ENCODE measurements at regions not wholly inside any gene's neighbourhood (a gene's known extent, or its start where the extent isn't known, plus 50 kb on each side); places are given as distances from the start of the nearest gene placed in this dataset.

DNA sequence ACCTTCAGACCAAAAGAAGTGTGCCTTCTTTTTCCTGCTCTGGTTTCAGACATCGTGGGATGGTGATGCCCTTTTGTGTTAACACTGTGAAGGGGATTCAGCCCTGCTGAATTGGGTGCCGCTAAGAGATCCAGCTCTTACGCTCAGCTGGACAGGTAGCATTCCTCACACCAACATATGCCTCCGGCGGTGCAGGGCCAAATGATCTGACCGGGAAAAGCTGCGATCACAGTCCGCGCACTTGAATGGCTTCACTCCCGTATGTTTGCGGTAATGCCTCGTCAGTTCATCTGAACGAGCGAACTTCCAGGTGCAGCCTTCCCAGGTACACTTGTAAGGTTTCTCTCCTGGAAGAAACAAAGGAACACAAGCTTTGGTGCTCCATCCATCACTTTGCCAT lies 438.9 kb downstream of the KLF12 start:
- no peaks in the 10 kb centered on the region for H3K27me3 ChIP-seq (replicated peaks in 1 of 2; ENCODE audit: control insufficient read depth in 2 of 2, extremely low read depth in 1 of 2, insufficient read depth in 2 of 2, low read length in 1 of 2)
- POLR2A ChIA-PET = interaction anchor here (0.5 to 0.6 kb wide), 2 partner anchors 26 to 210 kb away, joined by 3 read pairs; no protein-coding TSS in a partner anchor
- H3K27me3 Mint-ChIP-seq = no peaks in the 10 kb centered on the region
- H3K4me3 ChIP-seq (ENCODE audit: control insufficient read depth in 1 of 2, extremely low read depth in 1 of 2, low read length in 1 of 2) = no peak overlapping the region
- CTCF ChIA-PET = no interaction called here
- 100% methylated on average over 12 of the region's 14 CpGs for WGBS (ENCODE audit: insufficient coverage)
- H3K4me1 ChIP-seq (ENCODE audit: control insufficient read depth in 1 of 2, extremely low read depth in 1 of 2, insufficient read depth in 2 of 2, low read length in 2 of 2) = peaks cover 1 to 6% of the 10 kb centered on the region in 2 experiments
- no peak for ATAC-seq (replicated peaks in 1 of 4)
- no peaks in the 10 kb centered on the region for H3K9me3 Mint-ChIP-seq
- H3K27ac Mint-ChIP-seq = no peak overlapping the region
- no peak overlapping the region for H3K4me3 Mint-ChIP-seq
- no peak for DNase-seq
- H3K4me1 Mint-ChIP-seq = peaks cover 15 to 24% (median 18%) of the 10 kb centered on the region in 3 donors
- H3K36me3 Mint-ChIP-seq = peaks cover 75% of the 10 kb centered on the region
- peaks cover 5 to 55% of the 10 kb centered on the region in 2 donors for H3K36me3 ChIP-seq (ENCODE audit: control insufficient read depth in 2 of 2, extremely low read depth in 1 of 2, insufficient read depth in 1 of 2, low read length in 1 of 2)
- H3K27ac ChIP-seq (ENCODE audit: low read length) = no peak overlapping the region
- no peaks in the 10 kb centered on the region for H3K9me3 ChIP-seq

DNA sequence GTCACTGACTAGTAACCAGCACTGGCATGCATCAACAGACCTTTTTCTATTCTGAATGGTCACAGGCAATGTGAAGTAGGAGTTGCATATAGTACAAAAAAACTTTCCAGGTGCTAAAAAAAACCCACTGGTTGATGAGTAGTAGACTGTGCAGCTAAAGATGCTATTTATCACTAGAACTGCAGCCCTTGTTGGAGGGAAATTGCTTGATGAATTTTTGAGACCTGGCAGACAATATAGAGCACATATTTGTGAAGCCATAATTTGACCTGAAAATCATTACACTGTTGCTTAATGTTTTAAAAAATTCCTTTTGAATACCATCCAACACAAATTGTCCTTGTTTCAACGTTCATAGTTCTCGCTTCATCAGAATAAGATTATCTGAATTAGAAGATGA lies 441.0 kb downstream of the KLF12 start:
- no peak for DNase-seq
- Mint-ChIP-seq H3K4me3 (no peak overlapping the region), H3K27me3 (no peaks in the 10 kb centered on the region), H3K4me1 (peaks cover 10 to 17% (median 14%) of the 10 kb centered on the region in 3 donors), H3K36me3 (peaks cover 92% of the 10 kb centered on the region), H3K27ac (no peak overlapping the region), H3K9me3 (no peaks in the 10 kb centered on the region)
- ChIA-PET POLR2A (no interaction called here), CTCF (interaction anchor here in 1 of 2 donors (0.5 kb wide), 1 partner anchor 84 kb away, joined by 10 read pairs; no protein-coding TSS in a partner anchor)
- no peak for ATAC-seq (replicated peaks in 1 of 4)
- no peak overlapping the region for H3K27ac ChIP-seq (ENCODE audit: low read length)
- no peaks in the 10 kb centered on the region for H3K9me3 ChIP-seq
- peaks cover 0 to 4% of the 10 kb centered on the region in 2 experiments for H3K4me1 ChIP-seq (ENCODE audit: control insufficient read depth in 1 of 2, extremely low read depth in 1 of 2, insufficient read depth in 2 of 2, low read length in 2 of 2)
- no peaks in the 10 kb centered on the region for H3K27me3 ChIP-seq (replicated peaks in 1 of 2; ENCODE audit: control insufficient read depth in 2 of 2, extremely low read depth in 1 of 2, insufficient read depth in 2 of 2, low read length in 1 of 2)
- peaks cover 5 to 60% of the 10 kb centered on the region in 2 donors for H3K36me3 ChIP-seq (ENCODE audit: control insufficient read depth in 2 of 2, extremely low read depth in 1 of 2, insufficient read depth in 1 of 2, low read length in 1 of 2)
- WGBS (ENCODE audit: insufficient coverage) = no CpG with 5 or more reads among the region's 2 CpGs
- H3K4me3 ChIP-seq (ENCODE audit: control insufficient read depth in 1 of 2, extremely low read depth in 1 of 2, low read length in 1 of 2) = no peak overlapping the region

DNA sequence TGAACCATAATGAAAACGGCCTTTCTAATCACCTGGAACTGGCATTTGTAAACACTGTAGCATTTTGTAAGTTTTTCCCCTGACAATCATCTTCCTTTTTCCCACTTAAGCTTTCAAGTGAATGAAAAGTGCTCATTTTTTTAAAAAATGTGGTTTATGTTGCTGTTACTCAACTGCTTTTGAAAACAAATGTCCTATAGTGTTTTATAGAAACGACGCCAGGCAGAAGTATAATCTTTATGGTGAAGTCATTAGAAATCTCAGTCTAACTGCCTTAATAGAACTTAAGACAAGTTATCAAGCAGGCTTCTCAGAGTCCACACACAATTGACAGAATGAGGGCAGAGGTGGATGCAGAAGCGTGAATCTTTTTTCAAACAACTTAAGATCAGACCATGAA lies 442.3 kb downstream of the KLF12 start:
- no peaks in the 10 kb centered on the region for H3K9me3 ChIP-seq
- Mint-ChIP-seq H3K27ac (no peak overlapping the region), H3K4me1 (peaks cover 3 to 9% (median 4%) of the 10 kb centered on the region in 3 donors), H3K27me3 (no peaks in the 10 kb centered on the region), H3K9me3 (no peaks in the 10 kb centered on the region), H3K36me3 (peaks cover 91% of the 10 kb centered on the region), H3K4me3 (no peak overlapping the region)
- WGBS (ENCODE audit: insufficient coverage) = no CpG with 5 or more reads among the region's 4 CpGs
- H3K27me3 ChIP-seq (replicated peaks in 1 of 2; ENCODE audit: control insufficient read depth in 2 of 2, extremely low read depth in 1 of 2, insufficient read depth in 2 of 2, low read length in 1 of 2) = no peaks in the 10 kb centered on the region
- DNase-seq = no peak
- no peak for ATAC-seq (replicated peaks in 1 of 4)
- peaks cover 5 to 56% of the 10 kb centered on the region in 2 donors for H3K36me3 ChIP-seq (ENCODE audit: control insufficient read depth in 2 of 2, extremely low read depth in 1 of 2, insufficient read depth in 1 of 2, low read length in 1 of 2)
- H3K4me1 ChIP-seq (ENCODE audit: control insufficient read depth in 1 of 2, extremely low read depth in 1 of 2, insufficient read depth in 2 of 2, low read length in 2 of 2) = no peaks in the 10 kb centered on the region
- CTCF ChIA-PET = no interaction called here
- H3K4me3 ChIP-seq (ENCODE audit: control insufficient read depth in 1 of 2, extremely low read depth in 1 of 2, low read length in 1 of 2) = no peak overlapping the region
- no peak overlapping the region for H3K27ac ChIP-seq (ENCODE audit: low read length)
- POLR2A ChIA-PET = no interaction called here

DNA sequence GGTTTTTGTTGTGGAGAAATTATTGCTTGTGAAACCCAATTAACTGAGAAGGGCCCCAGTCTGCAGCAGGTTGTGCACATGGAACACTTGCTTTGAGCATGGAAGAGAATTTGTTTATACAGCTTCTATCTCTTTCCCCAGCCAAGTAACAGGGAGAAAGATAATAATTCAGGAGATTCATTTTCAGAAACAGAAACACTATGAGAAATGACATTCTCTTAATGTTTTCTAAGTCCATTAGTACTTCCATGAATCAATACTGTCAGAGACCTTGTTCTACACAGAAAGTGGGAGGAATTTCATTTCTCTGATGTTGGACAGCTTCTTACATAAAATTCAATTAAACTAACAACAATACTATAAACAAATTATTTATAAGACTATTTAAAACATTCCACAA lies 446.3 kb downstream of the KLF12 start:
- no peaks in the 10 kb centered on the region for H3K9me3 Mint-ChIP-seq
- H3K4me3 Mint-ChIP-seq = no peak overlapping the region
- no peak overlapping the region for H3K27ac ChIP-seq (ENCODE audit: low read length)
- no peaks in the 10 kb centered on the region for H3K27me3 ChIP-seq (replicated peaks in 1 of 2; ENCODE audit: control insufficient read depth in 2 of 2, extremely low read depth in 1 of 2, insufficient read depth in 2 of 2, low read length in 1 of 2)
- H3K4me1 ChIP-seq (ENCODE audit: control insufficient read depth in 1 of 2, extremely low read depth in 1 of 2, insufficient read depth in 2 of 2, low read length in 2 of 2) = no peaks in the 10 kb centered on the region
- CTCF ChIA-PET = no interaction called here
- H3K27ac Mint-ChIP-seq = no peak overlapping the region
- H3K4me3 ChIP-seq (ENCODE audit: control insufficient read depth in 1 of 2, extremely low read depth in 1 of 2, low read length in 1 of 2) = no peak overlapping the region
- H3K36me3 Mint-ChIP-seq = peaks cover 79% of the 10 kb centered on the region
- POLR2A ChIA-PET = no interaction called here
- H3K4me1 Mint-ChIP-seq = peaks cover 2 to 9% (median 5%) of the 10 kb centered on the region in 3 donors
- ATAC-seq (replicated peaks in 1 of 4) (no peak), DNase-seq (no peak)
- peaks cover 0 to 19% of the 10 kb centered on the region in 2 donors for H3K36me3 ChIP-seq (ENCODE audit: control insufficient read depth in 2 of 2, extremely low read depth in 1 of 2, insufficient read depth in 1 of 2, low read length in 1 of 2)
- H3K27me3 Mint-ChIP-seq = no peaks in the 10 kb centered on the region
- no peaks in the 10 kb centered on the region for H3K9me3 ChIP-seq

DNA sequence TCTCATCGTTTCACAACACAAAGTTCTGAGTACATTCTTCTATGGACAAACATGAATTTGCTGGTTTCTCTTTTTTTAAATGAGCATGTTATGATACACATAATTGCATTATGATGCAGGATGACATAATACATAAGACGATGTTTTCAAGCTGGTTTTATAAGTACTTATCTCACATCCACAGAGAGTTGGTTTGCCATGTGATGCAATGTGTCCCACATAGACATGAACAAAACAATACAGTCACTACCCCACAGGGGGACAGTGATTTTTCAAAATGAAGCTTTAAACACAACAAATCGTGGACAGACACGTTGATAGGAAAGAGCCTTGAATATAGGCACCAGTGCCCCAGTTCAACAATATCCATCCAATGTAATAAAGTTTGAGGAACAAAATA lies 447.1 kb downstream of the KLF12 start:
- H3K4me3 ChIP-seq (ENCODE audit: control insufficient read depth in 1 of 2, extremely low read depth in 1 of 2, low read length in 1 of 2) = no peak overlapping the region
- Mint-ChIP-seq H3K9me3 (no peaks in the 10 kb centered on the region), H3K27me3 (no peaks in the 10 kb centered on the region), H3K27ac (no peak overlapping the region), H3K4me3 (no peak overlapping the region), H3K4me1 (peaks cover 2 to 9% (median 5%) of the 10 kb centered on the region in 3 donors), H3K36me3 (peaks cover 79% of the 10 kb centered on the region)
- H3K27me3 ChIP-seq (replicated peaks in 1 of 2; ENCODE audit: control insufficient read depth in 2 of 2, extremely low read depth in 1 of 2, insufficient read depth in 2 of 2, low read length in 1 of 2) = no peaks in the 10 kb centered on the region
- H3K9me3 ChIP-seq = no peaks in the 10 kb centered on the region
- H3K4me1 ChIP-seq (ENCODE audit: control insufficient read depth in 1 of 2, extremely low read depth in 1 of 2, insufficient read depth in 2 of 2, low read length in 2 of 2) = no peaks in the 10 kb centered on the region
- ATAC-seq (replicated peaks in 1 of 4) (no peak), DNase-seq (no peak)
- no peak overlapping the region for H3K27ac ChIP-seq (ENCODE audit: low read length)
- WGBS (ENCODE audit: insufficient coverage) = no CpG with 5 or more reads among the region's 4 CpGs
- POLR2A ChIA-PET = no interaction called here
- CTCF ChIA-PET = interaction anchor here in 1 of 2 donors (0.7 kb wide), 1 partner anchor 960 kb away, joined by 3 read pairs; no protein-coding TSS in a partner anchor
- H3K36me3 ChIP-seq (ENCODE audit: control insufficient read depth in 2 of 2, extremely low read depth in 1 of 2, insufficient read depth in 1 of 2, low read length in 1 of 2) = peaks cover 0 to 16% of the 10 kb centered on the region in 2 donors

DNA sequence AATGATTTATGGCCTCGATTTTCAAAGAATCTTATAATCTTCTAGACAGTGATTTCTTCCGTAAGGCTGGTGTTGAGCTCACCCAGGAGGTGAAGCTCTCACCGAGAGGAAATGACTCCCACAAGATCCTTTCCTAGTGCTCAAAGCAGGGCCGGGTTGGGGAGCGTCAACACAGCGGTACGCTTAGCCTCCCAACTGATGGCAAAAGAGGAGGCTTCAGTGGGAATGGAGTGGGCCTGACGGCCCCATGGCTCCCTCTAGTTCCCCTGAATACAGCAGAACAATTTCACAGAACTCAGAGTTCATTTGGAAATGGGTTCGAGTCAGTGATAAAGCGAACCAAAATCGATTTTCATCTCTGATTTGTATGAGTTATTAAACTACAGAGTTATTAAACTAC lies 449.5 kb downstream of the KLF12 start:
- Histone ChIP-seq H3K27ac (ENCODE audit: low read length) (no peak overlapping the region), H3K4me1 (ENCODE audit: control insufficient read depth in 1 of 2, extremely low read depth in 1 of 2, insufficient read depth in 2 of 2, low read length in 2 of 2) (no peaks in the 10 kb centered on the region), H3K36me3 (ENCODE audit: control insufficient read depth in 2 of 2, extremely low read depth in 1 of 2, insufficient read depth in 1 of 2, low read length in 1 of 2) (peaks cover 0 to 10% of the 10 kb centered on the region in 2 donors), H3K4me3 (ENCODE audit: control insufficient read depth in 1 of 2, extremely low read depth in 1 of 2, low read length in 1 of 2) (no peak overlapping the region), H3K27me3 (replicated peaks in 1 of 2; ENCODE audit: control insufficient read depth in 2 of 2, extremely low read depth in 1 of 2, insufficient read depth in 2 of 2, low read length in 1 of 2) (no peaks in the 10 kb centered on the region), H3K9me3 (no peaks in the 10 kb centered on the region)
- peaks cover 72% of the 10 kb centered on the region for H3K36me3 Mint-ChIP-seq
- no peak for DNase-seq
- WGBS (ENCODE audit: insufficient coverage) = no CpG with 5 or more reads among the region's 11 CpGs
- ATAC-seq (replicated peaks in 1 of 4) = no peak
- H3K4me1 Mint-ChIP-seq = peaks cover 2 to 9% (median 5%) of the 10 kb centered on the region in 3 donors
- no peaks in the 10 kb centered on the region for H3K9me3 Mint-ChIP-seq
- H3K4me3 Mint-ChIP-seq = no peak overlapping the region
- H3K27ac Mint-ChIP-seq = no peak overlapping the region
- CTCF ChIA-PET = interaction anchor here in 1 of 2 donors (0.6 kb wide), 1 partner anchor 38 kb away, joined by 3 read pairs; no protein-coding TSS in a partner anchor
- H3K27me3 Mint-ChIP-seq = no peaks in the 10 kb centered on the region
- POLR2A ChIA-PET = interaction anchor here in 1 of 2 donors (0.6 kb wide), 1 partner anchor 51 kb away, joined by 5 read pairs; no protein-coding TSS in a partner anchor

Data from T-cell (primary cell).